Fibroblast of the conjunctiva (primary cell): ENCODE measurements at regions not wholly inside any gene's neighbourhood (a gene's known extent, or its start where the extent isn't known, plus 50 kb on each side); places are given as distances from the start of the nearest gene placed in this dataset.
"Not testable (repeated sequence)": the region's sequence is repeated elsewhere in the genome, so short reads cannot be mapped to it uniquely, and the experiment has no call there.

Source experiments
- DNase-seq: peaks from one replicate; pipeline ENCODE4 v3.0.0-alpha.2; 2010; ENCODE audit warnings: low read depth

- not testable (repeated sequence) for DNase-seq
Measured at GRCh38 chr15:31681529-31682259, 348.6 kb upstream of the CHRNA7 start.

- DNase-seq, result not testable (repeated sequence)
Measured at GRCh38 chr15:31687088-31687487, 343.2 kb upstream of the CHRNA7 start.

- not testable (repeated sequence) for DNase-seq
Measured at GRCh38 chr15:31696509-31696908, 333.8 kb upstream of the CHRNA7 start.

GRCh38 chr15:31705076-31705678 is 325.1 kb upstream of the CHRNA7 start:
- not testable (repeated sequence) for DNase-seq

GRCh38 chr15:31707944-31708702 is 322.2 kb upstream of the CHRNA7 start:
- not testable (repeated sequence) for DNase-seq

- DNase-seq, result not testable (repeated sequence)
Measured at GRCh38 chr15:31708703-31709327, 321.5 kb upstream of the CHRNA7 start.

GRCh38 chr15:31709479-31709878 is 320.8 kb upstream of the CHRNA7 start:
- DNase-seq, result not testable (repeated sequence)

- DNase-seq, result not testable (repeated sequence)
Measured at GRCh38 chr15:31710806-31711205, 319.5 kb upstream of the CHRNA7 start.

GRCh38 chr15:31715208-31715607 is 315.1 kb upstream of the CHRNA7 start:
- not testable (repeated sequence) for DNase-seq

GRCh38 chr15:31718625-31719024 is 311.7 kb upstream of the CHRNA7 start:
- DNase-seq, result not testable (repeated sequence)

- DNase-seq, result not testable (repeated sequence)
Measured at GRCh38 chr15:31719396-31720022, 310.8 kb upstream of the CHRNA7 start.

- DNase-seq, result not testable (repeated sequence)
Measured at GRCh38 chr15:31723019-31723418, 307.3 kb upstream of the CHRNA7 start.

GRCh38 chr15:31724903-31725302 is 305.4 kb upstream of the CHRNA7 start:
- not testable (repeated sequence) for DNase-seq

GRCh38 chr15:31725619-31726018 is 304.7 kb upstream of the CHRNA7 start:
- not testable (repeated sequence) for DNase-seq

GRCh38 chr15:31727612-31728011 is 302.7 kb upstream of the CHRNA7 start:
- no peak for DNase-seq

GRCh38 chr15:31732726-31733125 is 297.6 kb upstream of the CHRNA7 start:
- DNase-seq, result no peak

- no peak for DNase-seq
Measured at GRCh38 chr15:31733424-31733823, 296.9 kb upstream of the CHRNA7 start.

GRCh38 chr15:31740203-31740602 is 290.1 kb upstream of the CHRNA7 start:
- peak; percentile 1 for DNase-seq

- no peak for DNase-seq
Measured at GRCh38 chr15:31745841-31746240, 284.5 kb upstream of the CHRNA7 start.

GRCh38 chr15:31752065-31752762 is 278.1 kb upstream of the CHRNA7 start:
- DNase-seq, result peak; percentile 6

- DNase-seq, result no peak
Measured at GRCh38 chr15:31752905-31753304, 277.4 kb upstream of the CHRNA7 start.
